ENCODE measurements at regions not wholly inside any gene's neighbourhood (a gene's known extent, or its start where the extent isn't known, plus 50 kb on each side); places are given as distances from the start of the nearest gene placed in this dataset.

DNA sequence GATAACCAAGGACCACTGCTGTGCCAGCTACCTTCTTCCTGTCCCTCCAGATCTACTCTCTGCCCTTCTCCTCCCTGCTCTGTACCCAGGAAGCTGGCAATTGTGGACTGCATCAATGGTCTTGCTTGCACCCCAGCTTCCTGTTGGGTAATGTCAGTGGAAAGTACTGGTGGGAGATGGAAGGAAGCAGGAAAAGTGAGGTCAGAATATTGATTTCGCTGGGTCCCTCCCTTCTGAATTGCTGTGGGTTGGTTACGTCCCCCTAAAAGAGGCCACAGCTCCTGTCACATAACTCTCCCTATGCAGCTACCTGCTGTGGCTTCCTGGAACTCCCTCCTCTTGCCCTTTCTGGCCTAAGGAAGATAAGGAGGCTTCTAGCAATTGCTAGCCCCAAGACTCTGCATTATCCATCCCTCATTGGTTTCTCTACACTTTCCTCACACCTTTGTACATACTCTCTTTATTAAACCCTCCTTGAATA lies 81.2 kb downstream of the RASSF10 start:
- TF ChIP-seq, protein P1, sequence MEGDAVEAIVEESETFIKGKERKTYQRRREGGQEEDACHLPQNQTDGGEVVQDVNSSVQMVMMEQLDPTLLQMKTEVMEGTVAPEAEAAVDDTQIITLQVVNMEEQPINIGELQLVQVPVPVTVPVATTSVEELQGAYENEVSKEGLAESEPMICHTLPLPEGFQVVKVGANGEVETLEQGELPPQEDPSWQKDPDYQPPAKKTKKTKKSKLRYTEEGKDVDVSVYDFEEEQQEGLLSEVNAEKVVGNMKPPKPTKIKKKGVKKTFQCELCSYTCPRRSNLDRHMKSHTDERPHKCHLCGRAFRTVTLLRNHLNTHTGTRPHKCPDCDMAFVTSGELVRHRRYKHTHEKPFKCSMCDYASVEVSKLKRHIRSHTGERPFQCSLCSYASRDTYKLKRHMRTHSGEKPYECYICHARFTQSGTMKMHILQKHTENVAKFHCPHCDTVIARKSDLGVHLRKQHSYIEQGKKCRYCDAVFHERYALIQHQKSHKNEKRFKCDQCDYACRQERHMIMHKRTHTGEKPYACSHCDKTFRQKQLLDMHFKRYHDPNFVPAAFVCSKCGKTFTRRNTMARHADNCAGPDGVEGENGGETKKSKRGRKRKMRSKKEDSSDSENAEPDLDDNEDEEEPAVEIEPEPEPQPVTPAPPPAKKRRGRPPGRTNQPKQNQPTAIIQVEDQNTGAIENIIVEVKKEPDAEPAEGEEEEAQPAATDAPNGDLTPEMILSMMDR (IDR thresholded peaks at IDR 0.05), result no peak
- no peak for TF ChIP-seq POLR2A (IDR thresholded peaks at IDR 0.05)

All from thyroid gland (tissue), 4 donors.